H9 (cell line): ENCODE measurements at regions not wholly inside any gene's neighbourhood (a gene's known extent, or its start where the extent isn't known, plus 50 kb on each side); places are given as distances from the start of the nearest gene placed in this dataset.

Experiments used
- DNase-seq: peaks from one replicate; pipeline ENCODE4 v3.0.0-alpha.2; 2017
- H2AFZ ChIP-seq: one replicate; pipeline ENCODE4 v1.6.1; 2013; ENCODE audit warnings: mild to moderate bottlenecking, low read length, control low read depth, moderate library complexity
- H2AK5ac ChIP-seq: 2 replicates; pipeline ENCODE4 v1.6.1; 2013; ENCODE audit warnings: low read length, control low read depth, mixed read lengths; ENCODE audit not compliant: insufficient read length
- H2BK120ac ChIP-seq: one replicate; pipeline ENCODE4 v1.6.1; 2013; ENCODE audit warnings: low read depth, mild to moderate bottlenecking, low read length, control low read depth, inconsistent platforms; ENCODE audit not compliant: poor library complexity, severe bottlenecking
- H2BK12ac ChIP-seq: 2 replicates; pipeline ENCODE4 v1.6.1; 2013; ENCODE audit warnings: low read length, control low read depth, mixed read lengths, low read depth; ENCODE audit not compliant: insufficient read length
- H2BK15ac ChIP-seq: 2 replicates; pipeline ENCODE4 v1.6.1; 2013; ENCODE audit warnings: low read depth, low read length, control low read depth
- H2BK20ac ChIP-seq: one replicate; pipeline ENCODE4 v1.6.1; 2013; ENCODE audit warnings: low read depth, mild to moderate bottlenecking, low read length, control low read depth, inconsistent platforms; ENCODE audit not compliant: poor library complexity, severe bottlenecking
- H2BK5ac ChIP-seq: 2 replicates; pipeline ENCODE4 v1.6.1; 2013; ENCODE audit warnings: low read length, control low read depth, mixed read lengths; ENCODE audit not compliant: insufficient read length
- H3K14ac ChIP-seq: 2 replicates; pipeline ENCODE4 v1.6.1; 2013; ENCODE audit warnings: low read length, control low read depth; ENCODE audit not compliant: insufficient read depth
- H3K18ac ChIP-seq: 2 replicates; pipeline ENCODE4 v1.6.1; 2013; ENCODE audit warnings: low read depth, mild to moderate bottlenecking, mixed read lengths, low read length, control low read depth; ENCODE audit not compliant: insufficient read length
- H3K23ac ChIP-seq: 2 replicates; pipeline ENCODE4 v1.6.1; 2013; ENCODE audit warnings: low read length, control low read depth, mixed read lengths, low read depth; ENCODE audit not compliant: insufficient read length
- H3K23me2 ChIP-seq: 2 replicates; pipeline ENCODE4 v1.6.1; 2013; ENCODE audit warnings: low read depth, mild to moderate bottlenecking, mixed read lengths, low read length, control low read depth; ENCODE audit not compliant: insufficient read length, poor library complexity, severe bottlenecking
- H3K27ac ChIP-seq: 2 replicates; pipeline ENCODE4 v1.5.1; 2013; ENCODE audit warnings: low read length, control low read depth, mixed read lengths, low read depth; ENCODE audit not compliant: insufficient read length
- H3K27me3 ChIP-seq: 2 replicates; pipeline ENCODE4 v1.6.1; 2013; ENCODE audit warnings: low read length, control low read depth, inconsistent platforms; ENCODE audit not compliant: insufficient read depth
- H3K4ac ChIP-seq: 2 replicates; pipeline ENCODE4 v1.6.1; 2013; ENCODE audit warnings: low read depth, mild to moderate bottlenecking, control low read depth, inconsistent platforms, low read length, moderate library complexity
- H3K4me1 ChIP-seq: 2 replicates; pipeline ENCODE4 v1.6.1; 2013; ENCODE audit warnings: low read length, control low read depth, inconsistent platforms; ENCODE audit not compliant: insufficient read depth
- H3K4me2 ChIP-seq: 2 replicates; pipeline ENCODE4 v1.6.1; 2013; ENCODE audit warnings: low read length, control low read depth, mixed read lengths; ENCODE audit not compliant: insufficient read length, insufficient read depth
- H3K56ac ChIP-seq: 2 replicates; pipeline ENCODE4 v1.6.1; 2013; ENCODE audit warnings: low read depth, mild to moderate bottlenecking, mixed read lengths, low read length, control low read depth; ENCODE audit not compliant: insufficient read length
- H3K79me1 ChIP-seq: 2 replicates; pipeline ENCODE4 v1.6.1; 2013; ENCODE audit warnings: low read depth, mild to moderate bottlenecking, moderate library complexity, low read length, control low read depth, inconsistent platforms; ENCODE audit not compliant: insufficient read depth, poor library complexity, severe bottlenecking
- H3K79me2 ChIP-seq: 2 replicates; pipeline ENCODE4 v1.6.1; 2013; ENCODE audit warnings: low read length, control low read depth, inconsistent platforms; ENCODE audit not compliant: insufficient read depth
- H3K9ac ChIP-seq: 2 replicates; pipeline ENCODE4 v1.6.1; 2013; ENCODE audit warnings: low read length, control low read depth, mixed read lengths; ENCODE audit not compliant: insufficient read length; ENCODE audit errors: extremely low read depth
- H3K9me3 ChIP-seq: one replicate; pipeline ENCODE4 v1.6.1; 2013; ENCODE audit warnings: low read depth, low read length, inconsistent platforms; ENCODE audit not compliant: control insufficient read depth
- H3T11ph ChIP-seq: one replicate; pipeline ENCODE4 v1.6.1; 2013; ENCODE audit warnings: mild to moderate bottlenecking, low read length, control low read depth, inconsistent platforms
- H4K20me1 ChIP-seq: one replicate; pipeline ENCODE4 v1.6.1; 2013; ENCODE audit not compliant: control insufficient read depth, insufficient read length, insufficient read depth
- H4K5ac ChIP-seq: 2 replicates; pipeline ENCODE4 v1.6.1; 2013; ENCODE audit warnings: low read depth, mild to moderate bottlenecking, mixed read lengths, low read length, control low read depth; ENCODE audit not compliant: insufficient read length
- H4K8ac ChIP-seq: replicated peaks from 2 replicates; pipeline ENCODE4 v1.6.1; 2013; ENCODE audit warnings: low read length, control low read depth, mixed read lengths, low read depth; ENCODE audit not compliant: insufficient read length
- H4K91ac ChIP-seq: 2 replicates; pipeline ENCODE4 v1.6.1; 2013; ENCODE audit warnings: low read depth, mild to moderate bottlenecking, moderate library complexity, mixed read lengths, low read length, control low read depth; ENCODE audit not compliant: insufficient read length
- H3K27ac Mint-ChIP-seq, 3 experiments: 2 replicates in 2 of 3; 3 replicates in 1 of 3; pipeline ENCODE4 v1.8.0; 2020 to 2021; ENCODE audit warnings: mixed read lengths in 3 of 3, mild to moderate bottlenecking in 1 of 3, moderate library complexity in 1 of 3
- H3K27me3 Mint-ChIP-seq: 2 replicates; pipeline ENCODE4 v1.8.0; 2021; ENCODE audit warnings: low read depth, mild to moderate bottlenecking, moderate library complexity, mixed read lengths
- H3K36me3 Mint-ChIP-seq, 3 experiments: 2 replicates in 2 of 3; 3 replicates in 1 of 3; pipeline ENCODE4 v1.8.0; 2020 to 2021; ENCODE audit warnings: low read depth in 3 of 3, mixed read lengths in 3 of 3; ENCODE audit not compliant: insufficient read depth in 1 of 3
- H3K4me1 Mint-ChIP-seq, 2 experiments: 2 replicates each; pipeline ENCODE4 v1.8.0; 2020; ENCODE audit warnings: mixed read lengths in 2 of 2
- H3K4me3 Mint-ChIP-seq, 2 experiments: 2 replicates in 1 of 2; 3 replicates in 1 of 2; pipeline ENCODE4 v1.8.0; 2020 to 2021; ENCODE audit warnings: mild to moderate bottlenecking in 2 of 2, mixed read lengths in 2 of 2, moderate library complexity in 1 of 2
- H3K9me3 Mint-ChIP-seq, 2 experiments: 2 replicates in 1 of 2; 3 replicates in 1 of 2; pipeline ENCODE4 v1.8.0; 2020; ENCODE audit warnings: mild to moderate bottlenecking in 2 of 2, mixed read lengths in 2 of 2, moderate library complexity in 1 of 2
- CTCF ChIP-seq: fragments of 200-600 bp; sonication (generic); conservative IDR thresholded peaks from 3 replicates; pipeline ENCODE4 v1.8.0; 2021; ENCODE audit warnings: antibody characterized with exemption, mild to moderate bottlenecking
- WGBS: extraction: QIAGEN DNeasy Blood & Tissue Kit; methylation state at CpG from one replicate; pipeline ENCODE4 v1.1.7; 2013; ENCODE audit warnings: missing lambda C conversion rate, low lambda C conversion rate, mixed read lengths; ENCODE audit not compliant: insufficient read length; ENCODE audit errors: extremely low coverage; 5-methylcytosine and 5-hydroxymethylcytosine counted together

- Mint-ChIP-seq H3K36me3 (no peaks in the 10 kb centered on the region), H3K27me3 (peaks cover 2% of the 10 kb centered on the region; the same call in 1 of the 2 replicates), H3K4me1 (peaks cover 6 to 11% of the 10 kb centered on the region in 2 experiments), H3K27ac (no peak overlapping the region; a peak in 1 of 7 replicates), H3K4me3 (0 out of 5 replicates have a peak overlapping the region, but pooled peaks of 1 of the 2 experiments have one; percentile 17), H3K9me3 (no peaks in the 10 kb centered on the region)
- no peaks in the 10 kb centered on the region for H3K9me3 ChIP-seq
- H3K18ac ChIP-seq: no peak overlapping the region
- no peak overlapping the region for H4K5ac ChIP-seq
- no peak overlapping the region for H3K4me2 ChIP-seq
- H2BK20ac ChIP-seq: no peak overlapping the region
- DNase-seq: no peak
- no CpG with 5 or more reads among the region's 17 CpGs for WGBS
- H3K27me3 ChIP-seq: no peaks in the 10 kb centered on the region
- no peak overlapping the region for H2BK15ac ChIP-seq
- no peak overlapping the region for H3K56ac ChIP-seq
- H3K79me1 ChIP-seq: no peaks in the 10 kb centered on the region
- H3K23me2 ChIP-seq: no peaks in the 10 kb centered on the region
- H3K23ac ChIP-seq: no peak overlapping the region
- H2AFZ ChIP-seq: no peak overlapping the region
- no peak overlapping the region for H3K4ac ChIP-seq
- H2AK5ac ChIP-seq: no peak overlapping the region
- TF ChIP-seq CTCF: no peak
- H2BK12ac ChIP-seq: no peak overlapping the region
- H3K79me2 ChIP-seq: no peaks in the 10 kb centered on the region
- H4K91ac ChIP-seq: no peak overlapping the region
- no peak overlapping the region for H3T11ph ChIP-seq
- peaks cover 2% of the 10 kb centered on the region; the same call in 1 of the 2 replicates for H3K4me1 ChIP-seq
- no peaks in the 10 kb centered on the region for H4K20me1 ChIP-seq
- H3K27ac ChIP-seq: no peak overlapping the region
- no peak overlapping the region for H3K14ac ChIP-seq
- no peak overlapping the region for H2BK5ac ChIP-seq
- H2BK120ac ChIP-seq: no peak overlapping the region
- no peak overlapping the region for H3K9ac ChIP-seq
- no peak overlapping the region for H4K8ac ChIP-seq
Observed at GRCh38 chr18:78246588-78246987, 733.0 kb upstream of the SALL3 start.
